Activated CD4-positive, alpha-beta T cell treated with anti-CD3 and anti-CD28 coated beads, Interleukin-2, Interleukin-6, amounts not matched to agents 100 ng/mL and 50 ng/mL, durations not matched to agents 16 hours and 8 hours (primary cell): ENCODE measurements at regions not wholly inside any gene's neighbourhood (a gene's known extent, or its start where the extent isn't known, plus 50 kb on each side); places are given as distances from the start of the nearest gene placed in this dataset.

Experiments
- DNase-seq: peaks from one replicate; pipeline ENCODE4 v3.0.0-alpha.2; 2020

DNA sequence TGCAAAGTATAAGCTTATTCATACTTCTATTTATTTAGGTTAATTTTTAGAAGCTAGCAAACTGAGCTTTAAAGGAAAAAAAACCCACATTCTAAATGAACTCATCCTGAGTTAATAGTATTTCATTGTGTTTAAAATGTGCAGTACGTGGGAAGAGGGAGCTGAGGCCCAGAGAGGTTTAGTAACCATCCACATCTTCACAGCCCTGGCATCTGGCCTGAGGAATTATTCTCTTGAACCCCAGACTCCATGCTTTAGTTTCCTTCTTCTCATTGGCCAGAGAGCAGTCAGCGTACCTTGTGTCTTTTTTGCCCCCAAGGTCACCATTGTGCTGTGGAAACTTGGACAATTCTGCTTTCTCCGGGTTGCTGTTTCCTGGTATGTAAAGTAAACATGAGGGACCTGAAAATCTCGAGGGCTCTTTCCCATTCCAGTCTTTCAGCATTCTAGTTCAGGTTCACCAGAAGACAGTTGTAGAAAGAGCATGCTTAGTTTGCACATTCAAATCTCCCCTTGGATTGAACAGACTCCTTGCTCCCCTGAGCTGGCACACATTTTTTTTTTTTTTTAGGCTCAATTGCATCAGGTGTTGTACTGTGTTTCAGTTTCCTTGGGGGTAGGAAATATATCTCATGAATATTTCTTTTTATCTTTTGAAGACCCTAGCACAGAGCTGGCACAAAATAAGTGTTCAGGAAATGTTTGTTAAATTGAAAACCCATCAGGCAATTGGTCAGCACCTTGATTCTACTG, 81.4 kb downstream of the MYCN start:
- no peak for DNase-seq

DNA sequence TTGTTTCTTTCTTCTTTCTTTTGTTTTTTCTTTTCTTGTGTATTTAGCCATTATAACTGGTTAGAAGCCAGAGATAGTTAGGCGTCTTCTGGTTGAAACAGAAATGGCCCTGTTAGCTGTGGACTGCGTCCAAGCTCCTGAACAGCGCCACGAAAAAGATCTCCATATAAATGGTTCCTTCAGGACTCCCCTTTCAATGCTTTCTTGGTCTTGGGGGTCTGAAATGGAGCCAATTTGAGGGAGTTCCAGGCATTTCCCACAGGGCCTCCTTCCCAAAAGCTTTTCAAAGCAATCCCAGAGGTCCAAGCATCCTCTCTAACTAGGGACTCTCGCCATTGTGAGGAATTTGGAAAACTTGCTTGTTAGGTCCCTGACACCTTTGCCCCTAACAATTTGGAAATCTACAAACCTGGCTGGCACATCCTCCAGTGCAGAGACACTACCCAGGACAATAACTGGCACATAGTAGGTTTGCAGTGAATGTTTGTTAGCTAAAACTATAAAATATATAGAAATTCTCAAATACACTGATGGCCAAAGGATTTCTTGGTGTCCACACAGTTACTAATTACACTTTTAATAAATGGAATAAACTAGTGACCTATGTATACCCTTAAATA, 80.1 kb downstream of the MYCN start:
- no peak for DNase-seq

DNA sequence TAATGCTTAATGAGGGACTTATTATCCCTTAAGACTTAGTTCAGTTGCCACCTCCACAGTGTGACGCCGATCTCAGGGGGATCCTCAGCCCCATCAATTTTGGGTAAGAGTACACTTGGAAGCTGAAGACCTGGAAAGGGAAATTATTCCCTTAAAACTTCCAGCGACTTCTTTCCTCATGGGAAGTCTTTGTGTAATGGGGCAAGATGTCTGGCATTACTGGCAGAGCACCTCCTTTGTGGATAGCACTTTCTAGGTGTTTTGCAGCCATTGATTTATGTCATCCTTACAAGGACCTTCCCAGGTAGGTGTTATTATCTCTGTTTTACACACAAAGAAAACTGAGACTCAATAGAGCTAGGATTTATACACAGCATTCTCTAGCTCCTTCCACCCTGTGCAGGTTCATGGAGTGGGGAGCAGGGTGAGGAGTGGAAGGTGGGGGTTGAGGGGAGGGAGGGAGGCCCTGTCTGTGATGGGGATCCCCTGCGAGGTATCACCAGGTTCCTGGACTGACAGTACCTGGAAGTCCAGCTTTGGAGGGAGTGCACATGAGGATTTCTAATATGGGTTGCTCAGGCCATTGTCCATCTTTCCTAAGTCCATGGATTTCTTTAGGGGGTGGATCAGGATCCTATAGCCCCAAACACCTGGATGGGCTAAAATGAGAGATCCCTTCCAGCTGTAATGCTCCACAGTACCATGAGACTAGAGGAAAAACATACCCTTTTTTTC, 79.4 kb downstream of the MYCN start:
- DNase-seq, result no peak

DNA sequence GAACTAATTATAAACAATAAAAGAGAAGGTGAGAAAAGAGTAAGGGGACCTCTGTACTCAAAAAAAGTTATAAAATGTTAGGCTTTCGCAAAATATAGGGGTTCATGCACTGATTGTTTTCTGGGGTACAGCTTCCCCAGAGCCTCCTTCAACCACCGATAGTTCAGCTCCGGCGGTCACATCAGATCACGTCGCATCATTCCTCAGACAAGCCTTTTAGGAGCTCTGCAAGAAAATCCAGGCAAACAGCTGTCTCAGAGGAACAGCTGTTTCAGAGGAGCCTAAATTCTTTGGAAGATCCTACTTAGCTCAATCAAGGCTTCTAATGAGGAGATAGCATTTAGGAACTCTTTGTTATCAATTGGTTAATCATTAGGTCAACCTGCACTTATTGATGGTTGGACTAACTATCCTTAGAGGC, 78.7 kb downstream of the MYCN start:
- DNase-seq, result no peak

DNA sequence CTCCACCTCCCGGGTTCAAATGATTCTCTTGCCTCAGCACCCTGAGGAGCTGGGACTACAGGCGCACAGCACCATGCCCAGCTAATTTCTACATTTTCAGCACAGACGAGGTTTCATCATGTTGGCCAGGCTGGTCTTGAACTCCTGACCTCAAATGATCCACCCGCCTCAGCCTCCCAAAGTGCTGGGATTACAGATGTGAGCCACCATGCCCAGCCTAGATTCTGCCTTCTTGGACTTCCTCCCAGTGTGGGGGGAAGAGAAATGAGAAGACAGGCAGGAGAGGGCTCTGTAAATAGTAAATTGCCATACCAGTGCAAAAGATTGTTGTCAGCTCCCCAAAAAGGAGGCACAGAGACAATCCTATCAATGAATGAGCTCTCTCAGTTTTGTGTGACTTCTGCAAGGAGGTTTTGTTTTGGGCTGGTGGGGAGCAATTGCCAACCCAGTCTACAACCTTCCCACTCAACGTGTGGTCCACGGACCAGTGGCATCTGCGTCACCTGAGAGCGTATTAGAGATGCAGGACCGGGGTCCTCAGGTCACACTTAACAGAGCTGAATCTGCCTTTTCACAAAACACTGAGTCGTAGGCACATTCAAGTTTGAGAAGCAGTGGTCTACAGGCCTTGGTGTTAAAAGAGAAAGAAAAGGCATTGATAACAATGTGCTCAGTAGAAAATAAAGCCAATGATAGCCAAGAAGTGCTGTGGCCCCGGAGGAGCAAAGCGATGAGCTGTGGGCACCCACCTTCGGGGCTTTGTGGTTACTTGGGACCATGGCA, 78.1 kb downstream of the MYCN start:
- DNase-seq, result no peak

DNA sequence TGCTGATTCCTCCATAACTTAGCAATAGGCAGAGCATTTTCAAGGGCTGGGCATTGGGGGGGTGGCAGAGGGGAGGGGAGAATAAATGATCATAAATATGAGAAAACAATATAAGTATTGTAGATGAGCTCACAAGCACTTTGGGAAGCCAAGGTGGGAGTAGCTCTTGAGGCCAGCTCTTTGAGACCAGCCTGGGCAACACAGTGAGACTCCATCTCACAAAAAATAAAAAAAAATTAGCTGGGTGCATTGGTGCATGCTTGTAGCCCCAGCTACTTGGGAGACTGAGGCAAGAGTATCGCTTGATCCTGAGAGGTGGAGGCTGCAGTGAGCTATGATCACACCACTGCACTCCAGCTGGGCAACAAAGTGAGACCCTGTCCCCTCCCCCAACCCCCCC, 75.9 kb downstream of the MYCN start:
- no peak for DNase-seq

DNA sequence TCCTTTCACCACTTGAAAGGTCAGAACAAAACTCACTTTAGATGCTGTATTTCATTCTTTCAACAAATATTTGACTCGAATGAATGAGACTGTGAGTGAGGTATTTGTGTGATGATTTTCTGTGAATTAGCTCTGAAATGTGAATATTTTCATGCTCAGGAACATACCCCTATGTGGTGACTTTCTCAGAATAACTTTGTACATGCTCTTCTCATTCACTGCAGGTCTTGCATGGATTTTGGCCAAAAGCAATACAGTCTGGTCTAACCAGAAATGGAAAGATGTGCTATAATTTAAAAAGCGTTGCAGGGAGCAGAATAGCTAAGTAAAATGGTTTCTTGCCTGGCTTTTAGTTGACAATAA, 75.5 kb downstream of the MYCN start:
- no peak for DNase-seq

DNA sequence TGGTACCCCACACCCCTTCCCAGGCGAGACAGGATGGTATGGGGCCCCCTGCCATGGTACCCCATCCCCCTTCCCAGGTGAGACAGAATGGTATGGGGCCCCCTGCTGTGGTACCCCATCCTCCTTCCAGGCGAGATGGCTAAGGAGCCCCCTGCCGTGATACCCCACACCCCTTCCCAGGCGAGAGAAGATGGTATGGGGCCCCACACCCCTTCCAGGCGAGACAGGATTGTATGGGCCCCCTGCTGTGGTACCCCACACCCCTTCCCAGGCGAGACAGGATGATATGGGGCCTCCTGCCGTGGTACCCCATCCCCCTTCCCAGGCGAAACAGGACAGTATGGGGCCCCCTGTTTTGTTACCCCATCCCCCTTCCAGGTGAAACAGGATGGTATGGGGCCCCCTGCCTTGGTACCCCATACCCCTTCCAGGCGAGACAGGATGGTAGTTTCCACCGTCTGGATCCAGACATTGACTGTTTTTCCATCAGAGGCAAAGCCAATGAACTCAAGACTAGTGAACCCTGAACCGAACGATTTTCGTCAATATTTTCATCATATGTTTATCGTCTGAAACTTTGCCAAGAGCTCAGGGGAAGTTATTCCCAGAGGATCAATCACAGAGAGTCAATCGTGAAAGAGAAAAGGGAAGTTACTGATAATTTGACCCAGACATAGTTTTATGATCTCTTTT, 75.0 kb downstream of the MYCN start:
- DNase-seq, result no peak

DNA sequence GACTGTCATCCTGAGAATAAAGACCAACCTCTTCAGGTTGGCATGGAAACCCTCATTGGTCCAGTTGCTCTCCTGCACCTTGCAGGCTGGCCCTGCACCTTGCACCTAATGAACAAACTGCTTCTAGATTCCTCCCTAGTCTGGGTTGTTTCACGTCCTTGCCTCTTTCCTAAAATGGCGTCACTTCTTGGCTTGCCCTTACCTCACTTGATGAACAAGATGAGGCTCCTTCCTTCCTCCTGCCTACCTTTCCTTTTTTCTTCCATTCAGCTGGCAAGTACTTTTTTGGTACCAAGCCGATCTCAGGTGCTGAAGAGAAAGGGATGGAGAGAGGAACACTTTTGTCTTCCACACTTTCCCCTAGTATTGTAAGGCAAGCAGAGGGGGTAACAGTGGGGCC, 74.5 kb downstream of the MYCN start:
- DNase-seq, result no peak

DNA sequence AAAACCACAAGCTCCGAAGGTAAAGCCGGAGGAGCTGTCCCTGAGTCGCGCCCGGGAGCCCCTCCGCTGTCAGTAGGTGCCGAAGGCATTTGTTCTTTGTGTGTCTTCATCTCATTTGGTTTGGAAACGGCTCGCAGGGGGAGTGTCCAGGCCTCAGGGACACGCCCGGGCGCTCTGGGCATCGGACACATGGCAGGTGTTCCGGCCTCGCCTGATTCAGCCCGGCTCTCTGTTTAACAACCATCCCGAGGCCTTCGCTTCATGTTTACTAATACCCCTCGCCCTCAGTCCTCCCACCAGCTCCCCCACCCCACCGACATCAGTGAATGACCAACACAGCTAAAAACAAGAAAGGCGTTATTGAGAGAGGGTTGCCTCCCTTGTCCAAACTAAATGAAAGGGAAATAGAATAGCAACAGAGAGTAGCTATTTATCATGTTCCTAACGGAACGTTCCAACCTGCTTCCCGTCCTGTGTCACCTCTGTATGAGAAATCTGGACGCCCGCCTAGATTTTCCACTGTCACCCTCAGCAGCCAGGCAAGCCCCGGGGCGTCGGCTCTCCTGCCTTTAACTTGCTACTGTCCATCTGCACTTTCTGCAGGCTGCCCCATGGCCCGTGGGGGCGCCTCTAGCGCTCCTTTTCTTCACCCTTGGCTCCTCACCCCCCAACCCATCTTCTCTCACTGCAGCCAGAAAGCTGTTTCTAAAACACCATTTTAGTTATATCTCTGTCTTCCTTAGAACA, 73.9 kb downstream of the MYCN start:
- DNase-seq, result no peak

DNA sequence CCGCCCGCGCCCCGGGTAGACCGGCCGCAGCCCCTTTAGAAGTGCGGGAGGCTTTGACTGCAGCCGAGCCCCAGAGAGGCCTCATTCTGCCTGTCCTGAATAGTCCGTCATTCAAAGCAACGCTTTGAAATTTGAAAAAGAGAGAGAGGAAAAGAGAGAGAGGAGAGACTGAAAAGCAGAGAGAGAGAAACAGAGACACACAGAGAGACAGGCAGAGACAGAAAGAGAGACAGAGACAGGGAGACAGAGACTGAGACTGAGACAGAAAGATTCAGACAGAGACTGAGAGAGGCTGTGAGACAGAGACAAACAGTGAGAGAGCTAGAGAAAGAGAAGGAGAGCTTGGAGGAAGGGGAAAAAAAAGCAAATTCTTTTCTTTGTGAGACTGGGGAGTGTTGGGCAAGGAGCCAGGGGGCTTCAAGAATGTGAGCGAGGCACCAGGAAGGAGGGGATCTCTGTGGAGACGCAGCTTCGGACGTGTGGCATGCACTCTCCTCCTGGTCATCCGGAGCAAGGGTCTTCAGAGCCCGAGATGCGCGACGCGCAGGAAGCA, 73.1 kb downstream of the MYCN start:
- no peak for DNase-seq

DNA sequence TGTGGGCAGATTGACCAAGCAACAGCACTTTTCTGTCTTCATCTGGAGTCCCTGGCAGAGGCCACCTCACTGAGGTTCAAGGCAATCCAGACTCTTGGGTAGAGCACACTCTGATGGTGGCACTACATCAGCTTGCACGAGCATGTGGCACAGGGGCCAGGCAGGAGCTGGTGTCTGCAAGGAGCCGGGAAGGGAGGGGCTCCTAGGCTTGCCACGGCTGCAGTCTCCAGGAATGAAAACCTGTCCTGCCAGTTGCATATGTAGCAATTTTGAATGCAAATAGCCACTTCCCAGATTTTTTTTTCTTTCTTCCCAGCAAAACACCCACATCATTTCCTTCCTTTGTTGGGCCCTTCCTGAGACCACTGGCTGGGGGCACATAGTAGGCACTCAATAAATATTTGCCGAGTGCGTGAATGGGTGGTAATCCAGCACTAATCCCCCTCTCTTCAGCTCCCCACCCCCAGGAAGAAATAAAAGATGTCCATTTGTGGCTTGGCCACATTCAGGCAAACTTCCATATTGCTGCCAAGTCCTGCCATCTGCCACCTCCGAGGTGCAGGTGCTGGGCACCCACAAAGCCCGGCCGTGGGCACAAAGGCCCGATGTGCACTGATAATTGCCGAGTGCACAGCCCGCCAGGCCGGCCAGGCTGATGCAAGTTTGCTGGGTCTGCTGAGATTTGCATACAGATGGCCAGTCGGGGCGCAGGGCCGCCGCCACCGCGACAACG, 72.4 kb downstream of the MYCN start:
- DNase-seq, result no peak

DNA sequence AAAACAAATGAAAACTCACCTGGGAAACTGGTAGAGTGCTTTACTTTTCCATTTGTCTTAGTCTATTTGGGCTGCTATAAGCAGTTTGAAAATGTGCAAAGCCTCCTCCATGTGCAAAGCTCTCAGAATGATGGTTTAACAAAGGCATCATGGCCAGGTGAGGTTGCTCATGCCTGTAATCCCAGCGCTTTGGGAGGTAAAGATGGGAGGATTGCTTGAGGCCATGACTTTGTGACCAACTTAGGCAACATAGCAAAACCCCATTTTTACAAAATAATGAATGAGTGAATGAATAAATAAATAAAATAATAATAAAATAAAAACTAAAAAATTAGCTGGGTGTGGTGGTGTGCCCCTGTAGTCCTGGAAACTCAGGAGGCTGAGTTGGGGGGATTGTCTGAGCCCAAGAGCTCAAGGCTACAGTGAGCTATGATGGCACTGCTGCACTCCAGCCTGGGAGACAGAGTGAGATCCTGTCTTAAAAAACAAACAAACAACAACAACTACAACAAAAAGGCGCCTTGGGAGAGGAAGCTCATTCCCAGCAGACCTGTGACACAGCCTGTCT, 71.8 kb downstream of the MYCN start:
- no peak for DNase-seq

DNA sequence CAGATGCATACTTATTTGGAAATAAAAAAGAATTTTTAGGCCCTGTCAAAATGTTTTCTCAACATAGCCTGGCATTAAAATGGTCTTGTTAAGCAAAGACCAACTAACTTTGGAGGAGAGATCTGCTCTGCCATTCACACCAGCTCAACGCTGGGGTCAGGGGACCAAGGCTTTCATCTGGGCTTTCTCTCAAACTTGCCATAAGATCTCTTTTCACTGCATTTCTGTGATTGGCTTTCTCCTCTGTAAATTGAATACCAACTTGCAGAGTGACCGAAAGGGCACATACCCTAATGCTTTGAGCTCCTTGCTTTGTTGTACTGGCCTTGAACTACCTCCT, 71.2 kb downstream of the MYCN start:
- DNase-seq, result no peak

DNA sequence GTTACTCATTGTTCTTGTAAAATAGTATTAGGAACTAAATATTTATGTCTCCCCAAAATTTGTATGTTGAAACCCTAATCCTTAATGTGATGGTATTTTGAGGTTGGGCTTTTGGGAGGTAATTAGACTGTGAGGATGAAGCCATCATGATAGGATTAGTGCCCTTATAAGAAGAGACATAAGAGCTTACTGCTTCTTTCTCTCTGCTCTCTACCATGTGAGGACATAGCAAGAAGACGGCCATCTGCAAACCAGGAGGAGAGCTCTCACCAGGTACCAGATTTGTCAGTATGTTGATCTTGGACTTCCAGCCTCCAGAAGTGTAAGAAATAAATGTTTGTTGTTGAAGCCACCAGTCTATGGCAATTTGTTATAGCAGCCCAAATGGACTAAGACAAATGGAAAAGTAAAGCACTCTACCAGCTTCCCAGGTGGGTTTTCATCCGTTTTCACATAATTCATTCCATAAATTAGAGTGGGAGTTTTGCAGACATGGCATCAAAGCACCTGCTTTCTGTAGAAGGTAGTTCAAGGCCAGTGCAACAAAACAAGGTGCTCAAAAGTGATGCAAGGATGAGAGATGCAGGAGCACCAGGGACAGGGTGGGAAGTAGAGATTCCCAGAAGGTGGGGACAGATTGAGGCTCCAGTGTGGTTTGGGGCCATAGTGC, 70.7 kb downstream of the MYCN start:
- no peak for DNase-seq

DNA sequence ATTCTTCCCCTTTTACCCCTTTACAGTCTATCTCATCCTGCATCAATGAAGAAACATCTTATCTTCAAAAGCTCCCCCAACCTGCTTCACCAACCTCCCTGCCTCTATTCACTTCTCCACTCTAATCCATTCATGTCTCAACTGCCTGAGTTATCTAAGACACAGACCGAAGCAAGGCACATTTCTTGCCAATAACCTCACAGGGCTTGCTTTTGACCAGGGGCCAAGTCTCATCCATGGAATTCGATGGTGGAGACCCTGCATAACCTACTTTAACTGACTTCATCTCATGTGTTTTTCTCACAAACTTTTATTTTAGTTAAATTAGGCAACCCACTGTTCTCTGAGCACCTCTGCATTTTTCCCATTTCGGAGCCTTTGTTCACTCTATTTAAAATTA, 69.7 kb downstream of the MYCN start:
- no peak for DNase-seq

DNA sequence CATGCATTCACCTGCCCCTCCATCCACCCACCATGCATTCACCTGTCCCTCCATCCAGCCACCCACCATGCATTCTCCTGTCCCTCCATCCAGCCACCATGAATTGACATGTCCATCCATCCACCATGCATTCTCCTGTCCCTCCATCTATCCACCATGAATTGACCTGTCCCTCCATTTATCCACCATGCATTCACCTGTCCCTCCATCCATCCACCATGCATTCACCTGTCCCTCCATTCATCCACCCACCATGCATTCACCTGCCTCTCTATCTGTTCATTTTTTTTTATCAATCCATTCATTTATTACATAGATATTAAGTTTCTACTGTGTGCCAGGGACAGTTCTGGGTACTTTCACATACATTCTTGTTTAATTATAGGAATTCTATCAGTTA, 69.2 kb downstream of the MYCN start:
- no peak for DNase-seq

DNA sequence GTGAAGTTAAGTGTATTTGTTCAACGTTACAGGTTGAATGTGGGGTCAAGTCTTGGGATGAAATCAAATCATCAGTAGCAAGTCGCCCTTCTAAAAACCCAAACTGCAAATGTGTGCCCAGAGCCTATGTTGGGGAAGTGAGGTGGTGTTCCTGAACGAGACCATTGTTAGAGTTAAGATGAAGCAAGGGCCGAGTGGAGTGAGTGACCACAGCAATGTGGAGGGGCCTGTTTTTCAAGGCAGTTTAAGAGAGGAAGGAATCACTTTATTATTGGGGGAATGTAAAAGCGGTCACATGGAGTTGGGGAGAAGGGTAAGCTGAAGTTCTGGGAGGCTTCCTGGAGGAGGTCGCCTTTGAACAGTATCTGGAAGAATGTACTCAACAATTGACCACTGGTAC, 68.5 kb downstream of the MYCN start:
- DNase-seq, result no peak

DNA sequence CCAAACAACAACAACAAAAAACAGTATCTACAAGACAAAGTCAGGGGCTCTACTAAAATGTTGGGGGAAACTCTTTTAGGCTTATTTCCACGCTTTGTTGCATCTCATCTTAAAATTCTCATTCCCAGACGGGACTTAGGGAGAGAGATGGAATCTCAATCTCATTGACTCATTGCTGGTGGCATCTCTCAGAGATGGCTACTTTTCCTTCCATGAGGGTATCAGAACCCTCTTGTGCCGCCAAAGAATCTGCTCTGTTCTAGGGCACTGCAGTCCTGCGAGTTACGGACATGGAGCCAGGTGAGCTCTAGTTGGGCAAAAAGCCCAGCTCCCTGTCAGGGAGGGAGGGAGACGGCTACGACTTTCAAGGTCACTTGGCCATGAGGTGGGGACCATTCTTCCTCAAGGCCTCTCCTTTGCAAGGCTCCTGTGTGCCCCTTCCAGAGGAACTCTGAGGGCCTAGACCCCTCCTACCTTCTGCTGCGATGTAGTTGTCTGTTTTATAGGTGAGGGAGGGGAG, 68.0 kb downstream of the MYCN start:
- DNase-seq, result no peak
